Keratinocyte (primary cell): ENCODE measurements at regions not wholly inside any gene's neighbourhood (a gene's known extent, or its start where the extent isn't known, plus 50 kb on each side); places are given as distances from the start of the nearest gene placed in this dataset.

Source experiments
- DNase-seq: peaks from one replicate; pipeline ENCODE4 v3.0.0-alpha.2; 2011; ENCODE audit warnings: low read depth, missing footprints, low spot score
- FAIRE-seq: peaks from 2 replicates; lab custom pipeline; 2011; peaks lifted over from hg19 to GRCh38; lab: Jason Lieb, UNC
- H2AFZ ChIP-seq: 2 replicates; pipeline ENCODE4 v1.6.0; 2012; ENCODE audit warnings: low read length, control low read depth, inconsistent platforms; ENCODE audit not compliant: control insufficient read depth
- H3K27ac ChIP-seq: 2 replicates; pipeline ENCODE4 v1.5.1; 2011; ENCODE audit warnings: low read length; ENCODE audit not compliant: control insufficient read depth, insufficient read depth
- H3K27me3 ChIP-seq: 3 replicates; pipeline ENCODE4 v1.6.0; 2011; ENCODE audit warnings: low read length; ENCODE audit not compliant: control insufficient read depth, insufficient read depth; ENCODE audit errors: extremely low read depth
- H3K36me3 ChIP-seq, 2 experiments: 2 replicates in 1 of 2; 3 replicates in 1 of 2; pipeline ENCODE4 v1.5.1; 2011; ENCODE audit warnings: low read length in 2 of 2, mild to moderate bottlenecking in 1 of 2; ENCODE audit not compliant: control insufficient read depth in 2 of 2, insufficient read depth in 2 of 2; ENCODE audit errors: extremely low read depth in 1 of 2
- H3K4me1 ChIP-seq: 3 replicates; pipeline ENCODE4 v1.5.1; 2011; ENCODE audit warnings: low read length; ENCODE audit not compliant: control insufficient read depth, insufficient read depth; ENCODE audit errors: extremely low read depth
- H3K4me2 ChIP-seq: 3 replicates; pipeline ENCODE4 v1.6.0; 2011; ENCODE audit warnings: low read depth, low read length; ENCODE audit not compliant: control insufficient read depth, insufficient read depth; ENCODE audit errors: extremely low read depth
- H3K4me3 ChIP-seq, 3 experiments: fragments of 200-600 bp in 1 of 3; sonication (generic) in 1 of 3; 2 replicates in 2 of 3; 3 replicates in 1 of 3; pipeline ENCODE4 v1.5.1; 2011 to 2016; ENCODE audit warnings: low read length in 3 of 3, mild to moderate bottlenecking in 3 of 3, control low read depth in 2 of 3, inconsistent platforms in 1 of 3, low read depth in 1 of 3, mixed read lengths in 1 of 3, mixed run types in 1 of 3, moderate library complexity in 1 of 3; ENCODE audit not compliant: control insufficient read depth in 2 of 3, insufficient read depth in 2 of 3; ENCODE audit errors: extremely low read depth in 1 of 3
- H3K79me2 ChIP-seq: 2 replicates; pipeline ENCODE4 v1.6.0; 2012; ENCODE audit warnings: low read length; ENCODE audit not compliant: control insufficient read depth, insufficient read depth
- H3K9ac ChIP-seq: 3 replicates; pipeline ENCODE4 v1.6.0; 2011; ENCODE audit warnings: low read length; ENCODE audit not compliant: control insufficient read depth, insufficient read depth; ENCODE audit errors: extremely low read depth
- H3K9me1 ChIP-seq: 3 replicates; pipeline ENCODE4 v1.6.0; 2011; ENCODE audit warnings: low read length; ENCODE audit not compliant: control insufficient read depth, insufficient read depth; ENCODE audit errors: extremely low read depth
- H3K9me3 ChIP-seq: 2 replicates; pipeline ENCODE4 v1.5.1; 2012; ENCODE audit warnings: low read depth, low read length; ENCODE audit not compliant: control insufficient read depth
- H4K20me1 ChIP-seq: 3 replicates; pipeline ENCODE4 v1.6.0; 2011; ENCODE audit warnings: low read length; ENCODE audit not compliant: control insufficient read depth, insufficient read depth; ENCODE audit errors: extremely low read depth
- CTCF ChIP-seq, 3 experiments: IDR thresholded peaks in 1 of 3; conservative IDR thresholded peaks in 1 of 3; optimal IDR thresholded peaks in 1 of 3; 2 replicates in 2 of 3; 3 replicates in 1 of 3; pipeline versions ENCODE3 to v1.5.1; 2011; ENCODE audit warnings: low read length in 3 of 3, mild to moderate bottlenecking in 3 of 3, moderate library complexity in 2 of 3, control low read depth in 1 of 3, inconsistent platforms in 1 of 3; ENCODE audit not compliant: insufficient read depth in 2 of 3; ENCODE audit errors: extremely low read depth in 1 of 3
- EZH2 ChIP-seq: IDR thresholded peaks from one replicate; pipeline ENCODE4 v1.6.1; 2012; ENCODE audit warnings: inconsistent platforms, mild to moderate bottlenecking, low read length, moderate library complexity
- dilution Hi-C: fragments of 300-500 bp; cut with MboI; formaldehyde crosslinking; loops from one replicate; pipeline ENCODE4 v1.7.0; 2020; ENCODE audit warnings: low sequenced_read_pairs; ENCODE audit not compliant: extremely low pct_ligation_motif_present

- Histone ChIP-seq H3K9me3 (no peaks in the 10 kb centered on the region), H3K36me3 (no peaks in the 10 kb centered on the region), H4K20me1 (no peaks in the 10 kb centered on the region), H3K4me3 (no peak overlapping the region), H2AFZ (no peak overlapping the region), H3K9me1 (no peaks in the 10 kb centered on the region), H3K4me1 (no peaks in the 10 kb centered on the region), H3K27ac (no peak overlapping the region), H3K9ac (no peak overlapping the region), H3K27me3 (no peaks in the 10 kb centered on the region), H3K4me2 (no peak overlapping the region), H3K79me2 (no peaks in the 10 kb centered on the region)
- DNase-seq (no peak), FAIRE-seq (no peak)
- no peak for TF ChIP-seq EZH2
- no peak for TF ChIP-seq CTCF (optimal IDR thresholded peaks at IDR 0.05 in 1 of 3, IDR thresholded peaks at IDR 0.05 in 1 of 3, conservative IDR thresholded peaks at IDR 0.05 in 1 of 3; ENCODE audit: extremely low read depth in 1 of 3, insufficient read depth in 2 of 3, low read length in 3 of 3)
- dilution Hi-C loops: no loop called here
Observed at GRCh38 chr17:13869331-13869940, 199.9 kb upstream of the COX10 start.

GRCh38 chr17:13871261-13871660, 198.0 kb upstream of the COX10 start:
- FAIRE-seq (no peak), DNase-seq (no peak)
- H3K4me3 ChIP-seq: no peak overlapping the region
- dilution Hi-C loops: no loop called here
- no peaks in the 10 kb centered on the region for H3K27me3 ChIP-seq
- TF ChIP-seq CTCF (optimal IDR thresholded peaks at IDR 0.05 in 1 of 3, IDR thresholded peaks at IDR 0.05 in 1 of 3, conservative IDR thresholded peaks at IDR 0.05 in 1 of 3; ENCODE audit: extremely low read depth in 1 of 3, insufficient read depth in 2 of 3, low read length in 3 of 3): no peak
- no peak for TF ChIP-seq EZH2
- no peak overlapping the region for H3K27ac ChIP-seq
- H3K79me2 ChIP-seq: no peaks in the 10 kb centered on the region
- H3K9me1 ChIP-seq: no peaks in the 10 kb centered on the region
- H3K9ac ChIP-seq: no peak overlapping the region
- H3K4me1 ChIP-seq: no peaks in the 10 kb centered on the region
- H4K20me1 ChIP-seq: no peaks in the 10 kb centered on the region
- H2AFZ ChIP-seq: no peak overlapping the region
- no peaks in the 10 kb centered on the region for H3K36me3 ChIP-seq
- H3K9me3 ChIP-seq: no peaks in the 10 kb centered on the region
- no peak overlapping the region for H3K4me2 ChIP-seq
